Choroid plexus epithelial cell (primary cell): ENCODE measurements at regions not wholly inside any gene's neighbourhood (a gene's known extent, or its start where the extent isn't known, plus 50 kb on each side); places are given as distances from the start of the nearest gene placed in this dataset.
"Not testable (repeated sequence)": the region's sequence is repeated elsewhere in the genome, so short reads cannot be mapped to it uniquely, and the experiment has no call there.

Experiments used
- DNase-seq: peaks from one replicate; pipeline ENCODE4 v3.0.0-alpha.2; 2010; ENCODE audit warnings: low read depth
- H3K4me3 ChIP-seq: 2 replicates; pipeline ENCODE4 v1.5.1; 2011; ENCODE audit warnings: low read depth, mild to moderate bottlenecking, control low read depth, low read length, moderate library complexity
- CTCF ChIP-seq: conservative IDR thresholded peaks from 2 replicates; pipeline ENCODE4 v1.5.1; 2011; ENCODE audit warnings: low read depth, mild to moderate bottlenecking, control low read depth, inconsistent platforms, low read length, moderate library complexity

- no peak for DNase-seq
- no peak overlapping the region for H3K4me3 ChIP-seq
- no peak for TF ChIP-seq CTCF
Observed at GRCh38 chr1:81738875-81739274, 61.9 kb upstream of the ADGRL2 start.

GRCh38 chr1:81733480-81733879, 67.3 kb upstream of the ADGRL2 start:
- DNase-seq, result no peak
- TF ChIP-seq CTCF, result no peak
- no peak overlapping the region for H3K4me3 ChIP-seq

- DNase-seq, result peak; percentile 14
- TF ChIP-seq CTCF, result no peak
- H3K4me3 ChIP-seq, result no peak overlapping the region
Observed at GRCh38 chr1:81731989-81732388, 68.7 kb upstream of the ADGRL2 start.

- no peak for DNase-seq
- no peak for TF ChIP-seq CTCF
- H3K4me3 ChIP-seq, result no peak overlapping the region
Observed at GRCh38 chr1:81730881-81731280, 69.9 kb upstream of the ADGRL2 start.

GRCh38 chr1:81730299-81730698, 70.4 kb upstream of the ADGRL2 start:
- not testable (repeated sequence) for H3K4me3 ChIP-seq, DNase-seq

GRCh38 chr1:81729818-81730217, 70.9 kb upstream of the ADGRL2 start:
- no peak for DNase-seq
- H3K4me3 ChIP-seq, result no peak overlapping the region
- TF ChIP-seq CTCF, result no peak

- no peak for TF ChIP-seq CTCF
Observed at GRCh38 chr1:81729239-81729638, 71.5 kb upstream of the ADGRL2 start.

GRCh38 chr1:81725823-81726222, 74.9 kb upstream of the ADGRL2 start:
- no peak overlapping the region for H3K4me3 ChIP-seq
- no peak for DNase-seq
- no peak for TF ChIP-seq CTCF

More at GRCh38 chr1:81729239-81729638, 71.5 kb upstream of the ADGRL2 start:
- no peak overlapping the region for H3K4me3 ChIP-seq
- no peak for DNase-seq

- DNase-seq, H3K4me3 ChIP-seq: not testable (repeated sequence)
Observed at GRCh38 chr1:81722631-81723328, 78.0 kb upstream of the ADGRL2 start.

GRCh38 chr1:81720256-81720655, 80.5 kb upstream of the ADGRL2 start:
- not testable (repeated sequence) for H3K4me3 ChIP-seq, DNase-seq
